Adrenal gland (tissue), 9 donors: ENCODE measurements at regions not wholly inside any gene's neighbourhood (a gene's known extent, or its start where the extent isn't known, plus 50 kb on each side); places are given as distances from the start of the nearest gene placed in this dataset.

ENCODE experiments used
- DNase-seq, 7 donors: peaks; one replicate each; pipeline ENCODE4 v3.0.0-alpha.2; 2019 to 2020
- H3K27ac ChIP-seq, 5 donors: fragments of 200-600 bp; sonication (generic) in 4 of 5; 1 replicate in 3 of 5; 2 replicates in 2 of 5; pipeline versions ENCODE4 v1.5.1 to v1.8.0; 2016 to 2020; ENCODE audit warnings: mild to moderate bottlenecking in 1 of 5
- H3K27me3 ChIP-seq: fragments of 200-600 bp; 2 replicates; pipeline ENCODE4 v1.8.0; 2021
- H3K36me3 ChIP-seq, 2 donors: fragments of 200-600 bp; replicated peaks in 1 of 2; 1 replicate in 1 of 2; 2 replicates in 1 of 2; pipeline versions ENCODE4 v1.5.1 to v1.8.0; 2018 to 2022
- H3K4me1 ChIP-seq, 2 donors: fragments of 200-600 bp; replicated peaks in 1 of 2; 1 replicate in 1 of 2; 2 replicates in 1 of 2; pipeline versions ENCODE4 v1.5.1 to v1.8.0; 2018 to 2021
- H3K4me3 ChIP-seq, 4 donors: fragments of 200-600 bp; sonication (generic) in 3 of 4; one replicate each; pipeline ENCODE4 v1.5.1; 2016 to 2018
- H3K9me3 ChIP-seq, 3 donors: fragments of 200-600 bp; sonication (generic) in 1 of 3; replicated peaks in 1 of 3; 1 replicate in 2 of 3; 2 replicates in 1 of 3; pipeline versions ENCODE4 v1.5.1 to v1.8.0; 2016 to 2021
- CTCF ChIP-seq, 6 experiments: fragments of 450-650 bp in 4 of 6; fragments of 200-600 bp in 2 of 6; sonication (generic) in 1 of 6; IDR thresholded peaks; 1 replicate in 5 of 6; 2 replicates in 1 of 6; pipeline versions ENCODE4 v1.5.1 to v1.8.0; 2016 to 2021; ENCODE audit warnings: antibody characterized with exemption in 6 of 6, mild to moderate bottlenecking in 2 of 6, moderate library complexity in 1 of 6
- POLR2A ChIP-seq, 2 donors: fragments of 450-650 bp; IDR thresholded peaks; one replicate each; pipeline ENCODE4 v1.6.1; 2017; ENCODE audit warnings: antibody characterized with exemption in 2 of 2, mild to moderate bottlenecking in 2 of 2, moderate library complexity in 1 of 2
- WGBS, 4 donors: extraction: QIAGEN DNeasy Blood & Tissue Kit in 2 of 4; methylation state at CpG; one replicate each; pipeline versions ENCODE4 v1.1.5 to v1.1.7; 2013 to 2017; 5-methylcytosine and 5-hydroxymethylcytosine counted together
- intact Hi-C, 2 donors: fragments of 100-400 bp; cut with DNase I; formaldehyde crosslinking; loops; one replicate each; pipeline versions ENCODE4 v1.14.1 to v1.15.0; 2022 to 2023
- donor health status: healthy with polysubstance abuse.
- donor health status: Bipolar disorder and iron deficiency.
- donor health status: DM: yes; HTN: yes; CAD: no.
- donor health status: DM: no; HTN: no; CAD: no.
- donor health status: DM: no; HTN: no; CAD: no.

- no peak overlapping the region for H3K4me3 ChIP-seq
- no peak for TF ChIP-seq CTCF (IDR thresholded peaks at IDR 0.05)
- no peak for TF ChIP-seq POLR2A (IDR thresholded peaks at IDR 0.05)
- H3K27me3 ChIP-seq = no peaks in the 10 kb centered on the region
- H3K27ac ChIP-seq = no peak overlapping the region
- intact Hi-C loops = no loop called here
- H3K9me3 ChIP-seq = no peaks in the 10 kb centered on the region
- 84 to 92% (median 89%) methylated on average over 2 of the region's 2 CpGs for WGBS, 4 donors
- no peaks in the 10 kb centered on the region for H3K4me1 ChIP-seq
- DNase-seq = no peak
- H3K36me3 ChIP-seq = no peaks in the 10 kb centered on the region
Observed at GRCh38 chr6:47396401-47397069, 81.1 kb upstream of the CD2AP start.

GRCh38 chr6:47400581-47400980 is 77.0 kb upstream of the CD2AP start:
- intact Hi-C loops = no loop called here
- no peak overlapping the region for H3K4me3 ChIP-seq
- 79 to 90% (median 87%) methylated on average over 3 of the region's 3 CpGs for WGBS, 4 donors
- H3K4me1 ChIP-seq = no peaks in the 10 kb centered on the region
- TF ChIP-seq CTCF (IDR thresholded peaks at IDR 0.05) (no peak), POLR2A (IDR thresholded peaks at IDR 0.05) (no peak)
- no peak for DNase-seq
- H3K9me3 ChIP-seq = no peaks in the 10 kb centered on the region
- no peaks in the 10 kb centered on the region for H3K27me3 ChIP-seq
- H3K36me3 ChIP-seq = no peaks in the 10 kb centered on the region
- H3K27ac ChIP-seq = no peak overlapping the region

DNA sequence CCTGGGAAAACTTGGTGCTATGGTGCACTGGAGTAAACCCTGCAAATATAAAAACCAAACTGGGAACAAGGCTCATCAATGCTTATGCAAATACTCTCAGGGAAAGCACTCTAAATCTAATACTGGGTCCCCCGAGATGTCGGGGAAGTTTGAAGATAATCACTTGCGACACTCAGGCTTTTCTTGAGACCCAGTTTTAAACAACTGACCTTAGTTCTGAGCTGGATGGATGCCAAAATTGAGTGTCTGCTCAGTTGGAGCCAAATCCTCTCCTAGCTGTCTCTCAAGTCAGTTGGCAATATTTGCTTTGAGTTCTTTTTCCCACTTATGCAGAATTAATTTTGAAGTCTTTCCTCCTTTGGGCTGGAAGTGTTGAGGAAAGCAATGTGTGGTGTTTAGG is 75.5 kb upstream of the CD2AP start:
- WGBS, 4 donors = 53 to 82% (median 65%) methylated on average over 3 of the region's 3 CpGs
- H3K4me3 ChIP-seq = no peak overlapping the region
- no peak for DNase-seq
- no peaks in the 10 kb centered on the region for H3K27me3 ChIP-seq
- no peak overlapping the region for H3K27ac ChIP-seq
- H3K4me1 ChIP-seq = no peaks in the 10 kb centered on the region
- no peaks in the 10 kb centered on the region for H3K9me3 ChIP-seq
- intact Hi-C loops = no loop called here
- H3K36me3 ChIP-seq = no peaks in the 10 kb centered on the region
- TF ChIP-seq POLR2A (IDR thresholded peaks at IDR 0.05) (no peak), CTCF (IDR thresholded peaks at IDR 0.05) (no peak)

DNA sequence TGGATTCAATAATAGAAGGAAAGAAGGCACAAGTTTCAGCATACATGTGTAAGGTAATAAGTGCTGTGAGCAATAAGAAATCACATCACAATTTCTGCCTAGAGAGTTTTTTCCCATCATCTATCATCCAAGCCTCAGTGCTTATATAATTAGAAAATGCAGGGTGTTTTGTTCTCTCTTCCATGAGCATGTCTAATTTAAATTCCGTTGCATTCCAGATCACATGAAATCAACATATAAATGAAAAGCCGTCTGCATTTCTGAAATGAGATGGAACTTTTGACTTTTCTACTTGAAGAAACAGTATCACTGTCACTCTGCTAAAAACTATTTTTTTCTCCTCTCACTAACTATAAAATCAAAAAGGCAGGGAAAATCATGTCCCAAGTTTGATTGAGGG is 74.5 kb upstream of the CD2AP start:
- intact Hi-C loops = no loop called here
- TF ChIP-seq POLR2A (IDR thresholded peaks at IDR 0.05) = no peak
- TF ChIP-seq CTCF (IDR thresholded peaks at IDR 0.05) = no peak

More for the DNA sequence above, 74.5 kb upstream of the CD2AP start:
- H3K27me3 ChIP-seq = no peaks in the 10 kb centered on the region
- no peak overlapping the region for H3K4me3 ChIP-seq
- no peak for DNase-seq
- no peaks in the 10 kb centered on the region for H3K4me1 ChIP-seq
- H3K27ac ChIP-seq = no peak overlapping the region
- no peaks in the 10 kb centered on the region for H3K9me3 ChIP-seq
- 81 to 89% (median 88%) methylated on average over 2 of the region's 2 CpGs for WGBS, 4 donors
- no peaks in the 10 kb centered on the region for H3K36me3 ChIP-seq
